Liver (tissue), 3 donors: ENCODE measurements at regions not wholly inside any gene's neighbourhood (a gene's known extent, or its start where the extent isn't known, plus 50 kb on each side); places are given as distances from the start of the nearest gene placed in this dataset.

Experiments used
- FOXA1 ChIP-seq: IDR thresholded peaks from 2 replicates; pipeline ENCODE4 v1.6.1; 2016; ENCODE audit warnings: antibody characterized with exemption
- GABPA ChIP-seq, 2 donors: IDR thresholded peaks in 1 of 2; conservative IDR thresholded peaks in 1 of 2; 2 replicates each; pipeline ENCODE4 v1.6.1; 2016; ENCODE audit warnings: antibody characterized with exemption in 2 of 2, mild to moderate bottlenecking in 1 of 2, moderate library complexity in 1 of 2
- HNF4A ChIP-seq, 2 donors: conservative IDR thresholded peaks; 2 replicates each; pipeline ENCODE4 v1.6.1; 2016; ENCODE audit warnings: antibody characterized with exemption in 2 of 2, mild to moderate bottlenecking in 2 of 2
- JUND ChIP-seq, 2 donors: IDR thresholded peaks; 2 replicates each; pipeline ENCODE4 v1.6.1; 2016; ENCODE audit warnings: antibody characterized with exemption in 2 of 2
- RAD21 ChIP-seq, 2 donors: IDR thresholded peaks; 2 replicates each; pipeline ENCODE4 v1.6.1; 2016; ENCODE audit warnings: antibody characterized with exemption in 2 of 2, mild to moderate bottlenecking in 2 of 2
- RXRA ChIP-seq, 2 donors: IDR thresholded peaks; 2 replicates each; pipeline ENCODE4 v1.6.1; 2017 to 2018; ENCODE audit warnings: antibody characterized with exemption in 2 of 2, mild to moderate bottlenecking in 1 of 2
- SP1 ChIP-seq: IDR thresholded peaks from 2 replicates; pipeline ENCODE4 v1.6.1; 2018; ENCODE audit warnings: antibody characterized with exemption, mild to moderate bottlenecking
- TAF1 ChIP-seq: conservative IDR thresholded peaks from 2 replicates; pipeline ENCODE4 v1.6.1; 2016; ENCODE audit warnings: antibody characterized with exemption, mild to moderate bottlenecking
- YY1 ChIP-seq: IDR thresholded peaks from 2 replicates; pipeline ENCODE4 v1.6.1; 2016; ENCODE audit warnings: antibody characterized with exemption, mild to moderate bottlenecking
- TF ChIP-seq, protein P1 (sequence below): fragments of 150-350 bp; IDR thresholded peaks from 2 replicates; pipeline ENCODE4 v1.5.1; 2017; ENCODE audit warnings: improper control_type of control experiment, low read depth, low read length; ENCODE audit not compliant: missing input control
- TF ChIP-seq, protein P2 (sequence below): IDR thresholded peaks from 2 replicates; pipeline ENCODE4 v1.6.1; 2016; ENCODE audit warnings: antibody characterized with exemption, mild to moderate bottlenecking
- TF ChIP-seq, protein P3 (sequence below): IDR thresholded peaks from 2 replicates; pipeline ENCODE4 v1.6.1; 2016; ENCODE audit warnings: antibody characterized with exemption
- TF ChIP-seq, protein P4 (sequence below): IDR thresholded peaks from 2 replicates; pipeline ENCODE4 v1.6.1; 2016; ENCODE audit warnings: antibody characterized with exemption
- donor health status: healthy.
- donor health status: healthy.

DNA sequence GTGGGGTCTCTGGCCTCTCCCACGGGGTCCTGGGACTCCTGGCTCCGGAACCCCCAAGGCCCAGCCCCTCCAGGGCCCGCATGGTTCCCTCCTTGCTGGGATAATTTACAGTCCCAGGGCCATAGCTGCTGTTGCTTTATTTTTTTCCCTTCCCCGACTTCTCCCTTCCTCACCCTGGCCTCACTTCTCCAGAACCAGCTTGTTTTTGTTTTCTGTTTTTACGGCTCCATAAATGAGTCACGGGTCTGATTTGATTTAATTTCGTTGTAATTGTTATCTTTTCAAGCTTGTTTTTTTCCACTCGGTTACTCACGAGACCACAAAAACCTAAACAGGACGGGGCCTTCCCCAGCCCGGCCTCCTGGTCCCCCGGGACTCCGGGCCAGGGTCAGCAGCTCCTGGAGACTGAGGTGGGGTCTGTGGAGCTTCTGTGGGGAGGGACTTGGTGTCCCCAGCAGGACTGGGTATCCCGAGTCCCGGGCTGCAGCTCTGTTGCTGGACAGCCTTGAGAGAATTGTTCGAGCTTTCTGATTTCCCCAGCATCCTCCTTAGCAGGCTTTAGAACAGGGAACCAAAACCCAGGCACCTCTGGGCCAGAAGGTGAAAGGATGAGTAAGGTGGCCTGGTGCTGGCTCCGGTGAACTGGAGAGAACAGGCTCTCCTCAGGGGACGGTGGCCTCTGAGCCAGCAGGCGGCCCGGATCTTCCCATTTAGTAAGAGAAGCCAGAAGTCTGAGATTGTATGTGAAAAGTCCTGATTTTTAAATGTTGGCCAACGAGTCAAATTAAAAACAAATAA, 94.9 kb downstream of the CEBPB start:
- TF ChIP-seq, protein P1, sequence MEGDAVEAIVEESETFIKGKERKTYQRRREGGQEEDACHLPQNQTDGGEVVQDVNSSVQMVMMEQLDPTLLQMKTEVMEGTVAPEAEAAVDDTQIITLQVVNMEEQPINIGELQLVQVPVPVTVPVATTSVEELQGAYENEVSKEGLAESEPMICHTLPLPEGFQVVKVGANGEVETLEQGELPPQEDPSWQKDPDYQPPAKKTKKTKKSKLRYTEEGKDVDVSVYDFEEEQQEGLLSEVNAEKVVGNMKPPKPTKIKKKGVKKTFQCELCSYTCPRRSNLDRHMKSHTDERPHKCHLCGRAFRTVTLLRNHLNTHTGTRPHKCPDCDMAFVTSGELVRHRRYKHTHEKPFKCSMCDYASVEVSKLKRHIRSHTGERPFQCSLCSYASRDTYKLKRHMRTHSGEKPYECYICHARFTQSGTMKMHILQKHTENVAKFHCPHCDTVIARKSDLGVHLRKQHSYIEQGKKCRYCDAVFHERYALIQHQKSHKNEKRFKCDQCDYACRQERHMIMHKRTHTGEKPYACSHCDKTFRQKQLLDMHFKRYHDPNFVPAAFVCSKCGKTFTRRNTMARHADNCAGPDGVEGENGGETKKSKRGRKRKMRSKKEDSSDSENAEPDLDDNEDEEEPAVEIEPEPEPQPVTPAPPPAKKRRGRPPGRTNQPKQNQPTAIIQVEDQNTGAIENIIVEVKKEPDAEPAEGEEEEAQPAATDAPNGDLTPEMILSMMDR: no peak
- TF ChIP-seq, protein P2, sequence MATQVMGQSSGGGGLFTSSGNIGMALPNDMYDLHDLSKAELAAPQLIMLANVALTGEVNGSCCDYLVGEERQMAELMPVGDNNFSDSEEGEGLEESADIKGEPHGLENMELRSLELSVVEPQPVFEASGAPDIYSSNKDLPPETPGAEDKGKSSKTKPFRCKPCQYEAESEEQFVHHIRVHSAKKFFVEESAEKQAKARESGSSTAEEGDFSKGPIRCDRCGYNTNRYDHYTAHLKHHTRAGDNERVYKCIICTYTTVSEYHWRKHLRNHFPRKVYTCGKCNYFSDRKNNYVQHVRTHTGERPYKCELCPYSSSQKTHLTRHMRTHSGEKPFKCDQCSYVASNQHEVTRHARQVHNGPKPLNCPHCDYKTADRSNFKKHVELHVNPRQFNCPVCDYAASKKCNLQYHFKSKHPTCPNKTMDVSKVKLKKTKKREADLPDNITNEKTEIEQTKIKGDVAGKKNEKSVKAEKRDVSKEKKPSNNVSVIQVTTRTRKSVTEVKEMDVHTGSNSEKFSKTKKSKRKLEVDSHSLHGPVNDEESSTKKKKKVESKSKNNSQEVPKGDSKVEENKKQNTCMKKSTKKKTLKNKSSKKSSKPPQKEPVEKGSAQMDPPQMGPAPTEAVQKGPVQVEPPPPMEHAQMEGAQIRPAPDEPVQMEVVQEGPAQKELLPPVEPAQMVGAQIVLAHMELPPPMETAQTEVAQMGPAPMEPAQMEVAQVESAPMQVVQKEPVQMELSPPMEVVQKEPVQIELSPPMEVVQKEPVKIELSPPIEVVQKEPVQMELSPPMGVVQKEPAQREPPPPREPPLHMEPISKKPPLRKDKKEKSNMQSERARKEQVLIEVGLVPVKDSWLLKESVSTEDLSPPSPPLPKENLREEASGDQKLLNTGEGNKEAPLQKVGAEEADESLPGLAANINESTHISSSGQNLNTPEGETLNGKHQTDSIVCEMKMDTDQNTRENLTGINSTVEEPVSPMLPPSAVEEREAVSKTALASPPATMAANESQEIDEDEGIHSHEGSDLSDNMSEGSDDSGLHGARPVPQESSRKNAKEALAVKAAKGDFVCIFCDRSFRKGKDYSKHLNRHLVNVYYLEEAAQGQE: no peak
- TF ChIP-seq HNF4A (conservative IDR thresholded peaks at IDR 0.05): no peak
- TF ChIP-seq RAD21 (IDR thresholded peaks at IDR 0.05): no peak
- TF ChIP-seq YY1: no peak
- TF ChIP-seq RXRA (IDR thresholded peaks at IDR 0.05): no peak
- TF ChIP-seq, protein P3, sequence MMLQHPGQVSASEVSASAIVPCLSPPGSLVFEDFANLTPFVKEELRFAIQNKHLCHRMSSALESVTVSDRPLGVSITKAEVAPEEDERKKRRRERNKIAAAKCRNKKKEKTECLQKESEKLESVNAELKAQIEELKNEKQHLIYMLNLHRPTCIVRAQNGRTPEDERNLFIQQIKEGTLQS: no peak
- TF ChIP-seq SP1: no peak
- TF ChIP-seq, protein P4, sequence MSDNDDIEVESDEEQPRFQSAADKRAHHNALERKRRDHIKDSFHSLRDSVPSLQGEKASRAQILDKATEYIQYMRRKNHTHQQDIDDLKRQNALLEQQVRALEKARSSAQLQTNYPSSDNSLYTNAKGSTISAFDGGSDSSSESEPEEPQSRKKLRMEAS: no peak
- no peak for TF ChIP-seq TAF1
- TF ChIP-seq FOXA1: no peak
- no peak for TF ChIP-seq JUND (IDR thresholded peaks at IDR 0.05)
- no peak for TF ChIP-seq GABPA (IDR thresholded peaks at IDR 0.05 in 1 of 2, conservative IDR thresholded peaks at IDR 0.05 in 1 of 2)
